GM18909 (cell line): ENCODE measurements at regions not wholly inside any gene's neighbourhood (a gene's known extent, or its start where the extent isn't known, plus 50 kb on each side); places are given as distances from the start of the nearest gene placed in this dataset.
"Not testable (repeated sequence)": the region's sequence is repeated elsewhere in the genome, so short reads cannot be mapped to it uniquely, and the experiment has no call there.

Experiments used
- ATAC-seq: cut with Tn5 transposase; IDR thresholded peaks from one replicate; pipeline ENCODE4 v1.9.1; 2021; ENCODE audit warnings: mild to moderate bottlenecking; ENCODE audit not compliant: unreplicated experiment, poor library complexity

- no peak for ATAC-seq
These were observed 139.7 kb upstream of the TBL1XR1 start for GRCh38 chr3:177336873-177337450.

GRCh38 chr3:177337541-177338331, 140.5 kb upstream of the TBL1XR1 start:
- peak; percentile 89 for ATAC-seq

- ATAC-seq = peak; percentile 44
These were observed 141.5 kb upstream of the TBL1XR1 start for GRCh38 chr3:177338697-177339219.

- not testable (repeated sequence) for ATAC-seq
These were observed 142.0 kb upstream of the TBL1XR1 start for GRCh38 chr3:177339220-177339703.

GRCh38 chr3:177340243-177340830, 143.1 kb upstream of the TBL1XR1 start:
- no peak for ATAC-seq

GRCh38 chr3:177341736-177342419, 144.6 kb upstream of the TBL1XR1 start:
- ATAC-seq = no peak

GRCh38 chr3:177343122-177343625, 145.9 kb upstream of the TBL1XR1 start:
- ATAC-seq = no peak

- ATAC-seq = peak; percentile 88
These were observed 148.0 kb upstream of the TBL1XR1 start for GRCh38 chr3:177345049-177345972.

- peak; percentile 17 for ATAC-seq
These were observed 148.8 kb upstream of the TBL1XR1 start for GRCh38 chr3:177345973-177346503.

- no peak for ATAC-seq
These were observed 149.6 kb upstream of the TBL1XR1 start for GRCh38 chr3:177346878-177347277.

- ATAC-seq = no peak
These were observed 150.3 kb upstream of the TBL1XR1 start for GRCh38 chr3:177347611-177348010.

- ATAC-seq = no peak
These were observed 151.7 kb upstream of the TBL1XR1 start for GRCh38 chr3:177348974-177349373.

GRCh38 chr3:177349384-177349783, 152.1 kb upstream of the TBL1XR1 start:
- ATAC-seq = no peak

GRCh38 chr3:177350121-177350520, 152.8 kb upstream of the TBL1XR1 start:
- ATAC-seq = no peak

GRCh38 chr3:177351206-177351605, 153.9 kb upstream of the TBL1XR1 start:
- ATAC-seq = no peak

GRCh38 chr3:177351757-177352158, 154.5 kb upstream of the TBL1XR1 start:
- peak; percentile 99 for ATAC-seq

GRCh38 chr3:177352424-177352823, 155.1 kb upstream of the TBL1XR1 start:
- peak; percentile 10 for ATAC-seq

GRCh38 chr3:177353140-177353539, 155.9 kb upstream of the TBL1XR1 start:
- ATAC-seq = no peak

GRCh38 chr3:177353879-177354278, 156.6 kb upstream of the TBL1XR1 start:
- not testable (repeated sequence) for ATAC-seq
